Thyroid gland (tissue), 4 donors: ENCODE measurements at regions not wholly inside any gene's neighbourhood (a gene's known extent, or its start where the extent isn't known, plus 50 kb on each side); places are given as distances from the start of the nearest gene placed in this dataset.
"Not testable (repeated sequence)": the region's sequence is repeated elsewhere in the genome, so short reads cannot be mapped to it uniquely, and the experiment has no call there.

Source experiments
- DNase-seq, 2 donors: peaks; one replicate each; pipeline ENCODE4 v3.0.0-alpha.2; 2019
- H3K27ac ChIP-seq, 3 donors: fragments of 200-600 bp; sonication (generic); 1 replicate in 2 of 3; 2 replicates in 1 of 3; pipeline ENCODE4 v1.5.1; 2016 to 2019; ENCODE audit warnings: mild to moderate bottlenecking in 1 of 3, moderate library complexity in 1 of 3
- H3K27me3 ChIP-seq: fragments of 200-600 bp; sonication (generic); one replicate; pipeline ENCODE4 v1.5.1; 2019
- H3K36me3 ChIP-seq, 2 donors: fragments of 200-600 bp; sonication (generic); one replicate each; pipeline ENCODE4 v1.5.1; 2016 to 2019
- H3K4me1 ChIP-seq, 2 donors: fragments of 200-600 bp; sonication (generic); one replicate each; pipeline ENCODE4 v1.5.1; 2017 to 2019
- H3K4me3 ChIP-seq, 3 donors: fragments of 200-600 bp; sonication (generic); replicated peaks in 1 of 3; 1 replicate in 2 of 3; 2 replicates in 1 of 3; pipeline ENCODE4 v1.5.1; 2016; ENCODE audit warnings: mild to moderate bottlenecking in 1 of 3
- H3K9me3 ChIP-seq: fragments of 200-600 bp; sonication (generic); one replicate; pipeline ENCODE4 v1.5.1; 2017
- POLR2A ChIP-seq, 2 donors: fragments of 450-650 bp; IDR thresholded peaks; one replicate each; pipeline ENCODE4 v1.6.1; 2017; ENCODE audit warnings: antibody characterized with exemption in 2 of 2, mild to moderate bottlenecking in 2 of 2, moderate library complexity in 1 of 2
- WGBS, 2 donors: methylation state at CpG; one replicate each; pipeline ENCODE4 v1.1.5; 2017; 5-methylcytosine and 5-hydroxymethylcytosine counted together
- intact Hi-C: fragments of 100-400 bp; cut with DNase I; formaldehyde crosslinking; loops from one replicate; pipeline ENCODE4 v1.15.1; 2023
- TF ChIP-seq, protein P1 (sequence below), 6 experiments: fragments of 200-600 bp in 3 of 6; fragments of 450-650 bp in 3 of 6; sonication (generic) in 3 of 6; IDR thresholded peaks; one replicate each; pipeline ENCODE4 v1.5.1; 2016 to 2019; ENCODE audit warnings: antibody characterized with exemption in 6 of 6, mild to moderate bottlenecking in 2 of 6, inconsistent platforms in 1 of 6, moderate library complexity in 1 of 6

GRCh38 chr15:25249236-25250010, 189.4 kb downstream of the UBE3A start:
- no peak for TF ChIP-seq POLR2A (IDR thresholded peaks at IDR 0.05)
- TF ChIP-seq, protein P1, sequence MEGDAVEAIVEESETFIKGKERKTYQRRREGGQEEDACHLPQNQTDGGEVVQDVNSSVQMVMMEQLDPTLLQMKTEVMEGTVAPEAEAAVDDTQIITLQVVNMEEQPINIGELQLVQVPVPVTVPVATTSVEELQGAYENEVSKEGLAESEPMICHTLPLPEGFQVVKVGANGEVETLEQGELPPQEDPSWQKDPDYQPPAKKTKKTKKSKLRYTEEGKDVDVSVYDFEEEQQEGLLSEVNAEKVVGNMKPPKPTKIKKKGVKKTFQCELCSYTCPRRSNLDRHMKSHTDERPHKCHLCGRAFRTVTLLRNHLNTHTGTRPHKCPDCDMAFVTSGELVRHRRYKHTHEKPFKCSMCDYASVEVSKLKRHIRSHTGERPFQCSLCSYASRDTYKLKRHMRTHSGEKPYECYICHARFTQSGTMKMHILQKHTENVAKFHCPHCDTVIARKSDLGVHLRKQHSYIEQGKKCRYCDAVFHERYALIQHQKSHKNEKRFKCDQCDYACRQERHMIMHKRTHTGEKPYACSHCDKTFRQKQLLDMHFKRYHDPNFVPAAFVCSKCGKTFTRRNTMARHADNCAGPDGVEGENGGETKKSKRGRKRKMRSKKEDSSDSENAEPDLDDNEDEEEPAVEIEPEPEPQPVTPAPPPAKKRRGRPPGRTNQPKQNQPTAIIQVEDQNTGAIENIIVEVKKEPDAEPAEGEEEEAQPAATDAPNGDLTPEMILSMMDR (IDR thresholded peaks at IDR 0.05): no peak
- peak in 1 of 2 donors; percentile 0 for DNase-seq
- 85 to 96% methylated on average over 3 to 10 of the region's 13 CpGs for WGBS, 2 donors
- H3K27me3 ChIP-seq: no peaks in the 10 kb centered on the region
- H3K27ac ChIP-seq: no peak overlapping the region
- no peak overlapping the region for H3K4me3 ChIP-seq
- H3K4me1 ChIP-seq: no peaks in the 10 kb centered on the region
- H3K9me3 ChIP-seq: no peaks in the 10 kb centered on the region
- H3K36me3 ChIP-seq: no peaks in the 10 kb centered on the region
- intact Hi-C loops: no loop called here

- no peaks in the 10 kb centered on the region for H3K9me3 ChIP-seq
- intact Hi-C loops: no loop called here
Observed at GRCh38 chr15:25250011-25250596, 188.7 kb downstream of the UBE3A start.

GRCh38 chr15:25250906-25251622, 187.8 kb downstream of the UBE3A start:
- WGBS, 2 donors: 89 to 97% methylated on average over 8 to 11 of the region's 14 CpGs
- intact Hi-C loops: no loop called here
- Histone ChIP-seq H3K27ac (no peak overlapping the region), H3K4me3 (no peak overlapping the region), H3K36me3 (no peaks in the 10 kb centered on the region), H3K27me3 (no peaks in the 10 kb centered on the region), H3K4me1 (no peaks in the 10 kb centered on the region), H3K9me3 (no peaks in the 10 kb centered on the region)
- TF ChIP-seq, protein P1 (IDR thresholded peaks at IDR 0.05): no peak
- no peak for TF ChIP-seq POLR2A (IDR thresholded peaks at IDR 0.05)
- DNase-seq: peak in 1 of 2 donors; percentile 1

More at GRCh38 chr15:25250011-25250596, 188.7 kb downstream of the UBE3A start:
- H3K4me1 ChIP-seq: no peaks in the 10 kb centered on the region
- peak in 1 of 2 donors; percentile 1 for DNase-seq
- H3K4me3 ChIP-seq: no peak overlapping the region
- no peaks in the 10 kb centered on the region for H3K36me3 ChIP-seq
- WGBS, 2 donors: 36 to 82% methylated on average over 1 to 5 of the region's 5 CpGs
- H3K27ac ChIP-seq: no peak overlapping the region
- no peak for TF ChIP-seq POLR2A (IDR thresholded peaks at IDR 0.05)
- TF ChIP-seq, protein P1 (IDR thresholded peaks at IDR 0.05): no peak
- no peaks in the 10 kb centered on the region for H3K27me3 ChIP-seq

- 90% methylated on average over 11 to 13 of the region's 17 CpGs for WGBS, 2 donors
- H3K4me1 ChIP-seq: no peaks in the 10 kb centered on the region
- intact Hi-C loops: no loop called here
- no peaks in the 10 kb centered on the region for H3K27me3 ChIP-seq
- TF ChIP-seq, protein P1 (IDR thresholded peaks at IDR 0.05): no peak
- TF ChIP-seq POLR2A (IDR thresholded peaks at IDR 0.05): no peak
- no peak overlapping the region for H3K4me3 ChIP-seq
- H3K36me3 ChIP-seq: no peaks in the 10 kb centered on the region
- peak in 1 of 2 donors; percentile 0 for DNase-seq
- H3K27ac ChIP-seq: no peak overlapping the region
- H3K9me3 ChIP-seq: no peaks in the 10 kb centered on the region
Observed at GRCh38 chr15:25251700-25252390, 187.0 kb downstream of the UBE3A start.

GRCh38 chr15:25253048-25253973, 185.5 kb downstream of the UBE3A start:
- not testable (repeated sequence) for H3K27me3 ChIP-seq, H3K9me3 ChIP-seq
- WGBS, 2 donors: 92 to 94% methylated on average over 15 to 26 of the region's 35 CpGs

More at GRCh38 chr15:25253048-25253973, 185.5 kb downstream of the UBE3A start:
- H3K36me3 ChIP-seq, H3K27ac ChIP-seq, DNase-seq, H3K4me1 ChIP-seq, intact Hi-C loops, H3K4me3 ChIP-seq: not testable (repeated sequence)
